GM23338 (cell line): ENCODE measurements at regions not wholly inside any gene's neighbourhood (a gene's known extent, or its start where the extent isn't known, plus 50 kb on each side); places are given as distances from the start of the nearest gene placed in this dataset.

Experiments
- ATAC-seq: fragments of 200-7000 bp; cut with Tn5 transposase; 3 replicates; pipeline ENCODE4 v1.9.1; 2020
- DNase-seq: peaks from one replicate; pipeline ENCODE4 v3.0.0-alpha.2; 2015; ENCODE audit warnings: low spot score
- H2AFZ ChIP-seq: fragments of 200-600 bp; sonication (generic); 2 replicates; pipeline ENCODE4 v1.8.0; 2016; ENCODE audit warnings: antibody characterized with exemption, mild to moderate bottlenecking, moderate library complexity
- H3F3A ChIP-seq: fragments of 200-600 bp; sonication (generic); replicated peaks from 2 replicates; pipeline ENCODE4 v1.8.0; 2017; ENCODE audit warnings: antibody characterized with exemption, mixed run types, low read depth
- H3K27ac ChIP-seq: fragments of 200-600 bp; sonication (generic); 2 replicates; pipeline ENCODE4 v1.6.1; 2016; ENCODE audit warnings: low read depth
- H3K27me3 ChIP-seq: fragments of 200-600 bp; sonication (generic); 2 replicates; pipeline ENCODE4 v1.8.0; 2016; ENCODE audit warnings: mild to moderate bottlenecking, mixed run types, moderate library complexity; ENCODE audit not compliant: insufficient read depth
- H3K36me3 ChIP-seq: fragments of 200-600 bp; sonication (generic); 2 replicates; pipeline ENCODE4 v1.8.0; 2016; ENCODE audit warnings: mild to moderate bottlenecking; ENCODE audit not compliant: insufficient read depth
- H3K4me1 ChIP-seq: fragments of 200-600 bp; sonication (generic); 2 replicates; pipeline ENCODE4 v1.8.0; 2016; ENCODE audit warnings: mild to moderate bottlenecking, moderate library complexity; ENCODE audit not compliant: insufficient read depth
- H3K4me2 ChIP-seq: fragments of 200-600 bp; sonication (generic); 2 replicates; pipeline ENCODE4 v1.7.1; 2017; ENCODE audit warnings: mixed run types
- H3K4me3 ChIP-seq: fragments of 200-600 bp; sonication (generic); 2 replicates; pipeline ENCODE4 v1.6.1; 2016; ENCODE audit warnings: mixed run types
- H3K79me2 ChIP-seq: fragments of 200-600 bp; sonication (generic); replicated peaks from 2 replicates; pipeline ENCODE4 v1.8.0; 2017; ENCODE audit warnings: mild to moderate bottlenecking; ENCODE audit not compliant: insufficient read depth
- H3K9me2 ChIP-seq: fragments of 200-600 bp; sonication (generic); 2 replicates; pipeline ENCODE4 v1.8.0; 2017; ENCODE audit not compliant: insufficient read depth
- H4K20me1 ChIP-seq: fragments of 200-600 bp; sonication (generic); replicated peaks from 2 replicates; pipeline ENCODE4 v1.8.0; 2017; ENCODE audit warnings: mild to moderate bottlenecking; ENCODE audit not compliant: insufficient read depth
- H3K27ac Mint-ChIP-seq: 2 replicates; pipeline ENCODE4 v1.8.0; 2020; ENCODE audit warnings: inconsistent platforms, mild to moderate bottlenecking, moderate library complexity, mixed read lengths
- H3K27me3 Mint-ChIP-seq: 3 replicates; pipeline ENCODE4 v1.8.0; 2022; ENCODE audit warnings: low read depth, mild to moderate bottlenecking, moderate library complexity, mixed read lengths, inconsistent platforms; ENCODE audit not compliant: insufficient read depth, poor library complexity
- H3K36me3 Mint-ChIP-seq: 3 replicates; pipeline ENCODE4 v1.8.0; 2021; ENCODE audit warnings: low read depth, mild to moderate bottlenecking, inconsistent platforms, moderate library complexity, mixed read lengths
- H3K4me1 Mint-ChIP-seq: 3 replicates; pipeline ENCODE4 v1.8.0; 2020; ENCODE audit warnings: mild to moderate bottlenecking, inconsistent platforms, mixed read lengths
- H3K4me3 Mint-ChIP-seq: 3 replicates; pipeline ENCODE4 v1.8.0; 2021; ENCODE audit warnings: moderate library complexity, mild to moderate bottlenecking, inconsistent platforms, mixed read lengths
- H3K9me3 Mint-ChIP-seq: 3 replicates; pipeline ENCODE4 v1.8.0; 2020; ENCODE audit warnings: moderate library complexity, mild to moderate bottlenecking, inconsistent platforms, mixed read lengths
- CREB1 ChIP-seq: fragments of 250-450 bp; sonication (Bioruptor Pico); IDR thresholded peaks from 2 replicates; pipeline ENCODE4 v1.5.0; 2020; ENCODE audit warnings: low read depth, mild to moderate bottlenecking, moderate library complexity
- CTCF ChIP-seq, 2 experiments: fragments of 200-600 bp in 1 of 2; sonication (generic) in 1 of 2; conservative IDR thresholded peaks; 2 replicates each; pipeline versions ENCODE4 v1.5.1 to v1.6.1; 2016 to 2017; ENCODE audit warnings: antibody characterized with exemption in 2 of 2, low read depth in 2 of 2, mild to moderate bottlenecking in 2 of 2, moderate library complexity in 1 of 2
- ETS1 ChIP-seq: IDR thresholded peaks from 2 replicates; pipeline ENCODE4 v1.6.1; 2016; ENCODE audit warnings: antibody characterized with exemption
- EZH2 ChIP-seq: fragments of 200-600 bp; sonication (generic); IDR thresholded peaks from one replicate; pipeline ENCODE4 v1.8.0; 2017; ENCODE audit warnings: antibody characterized with exemption, mild to moderate bottlenecking, low read depth; ENCODE audit not compliant: unreplicated experiment
- EZH2phosphoT487 ChIP-seq: fragments of 200-600 bp; sonication (generic); IDR thresholded peaks from one replicate; pipeline ENCODE4 v1.8.1; 2018; ENCODE audit warnings: antibody characterized with exemption; ENCODE audit not compliant: unreplicated experiment
- JUNB ChIP-seq: IDR thresholded peaks from one replicate; pipeline ENCODE4 v1.6.1; 2016; ENCODE audit warnings: antibody characterized with exemption; ENCODE audit not compliant: unreplicated experiment
- NANOG ChIP-seq: IDR thresholded peaks from 2 replicates; pipeline ENCODE4 v1.6.1; 2016; ENCODE audit warnings: antibody characterized with exemption, borderline replicate concordance
- POLR2AphosphoS5 ChIP-seq: IDR thresholded peaks from 2 replicates; pipeline ENCODE4 v1.6.1; 2016; ENCODE audit warnings: antibody characterized with exemption, low read depth
- REST ChIP-seq: IDR thresholded peaks from one replicate; pipeline ENCODE4 v1.6.1; 2018; ENCODE audit warnings: antibody characterized with exemption; ENCODE audit not compliant: unreplicated experiment
- STAT1 ChIP-seq: IDR thresholded peaks from one replicate; pipeline ENCODE4 v1.6.1; 2016; ENCODE audit warnings: antibody characterized with exemption; ENCODE audit not compliant: unreplicated experiment
- ZNF114 ChIP-seq: fragments of 250-450 bp; sonication (Bioruptor Pico); IDR thresholded peaks from 2 replicates; pipeline ENCODE4 v1.5.0; 2020; ENCODE audit warnings: mild to moderate bottlenecking, moderate library complexity
- ZNF331 ChIP-seq: fragments of 250-450 bp; sonication (Bioruptor Pico); IDR thresholded peaks from 2 replicates; pipeline ENCODE4 v1.5.0; 2020; ENCODE audit warnings: low read depth, mild to moderate bottlenecking, moderate library complexity
- ZNF462 ChIP-seq: fragments of 250-450 bp; sonication (Bioruptor Pico); IDR thresholded peaks from 2 replicates; pipeline ENCODE4 v1.5.0; 2020; ENCODE audit warnings: mild to moderate bottlenecking, moderate library complexity

- ATAC-seq (no peak), DNase-seq (no peak)
- Mint-ChIP-seq H3K4me1 (no peaks in the 10 kb centered on the region; the same call in 2 of the 3 replicates), H3K4me3 (no peak overlapping the region), H3K9me3 (peaks cover 11% of the 10 kb centered on the region), H3K36me3 (peaks cover 3% of the 10 kb centered on the region; the same call in 1 of the 3 replicates), H3K27me3 (peaks cover 5% of the 10 kb centered on the region), H3K27ac (no peak overlapping the region)
- Histone ChIP-seq H3K27ac (no peak overlapping the region), H3K36me3 (no peaks in the 10 kb centered on the region; the same call in 1 of the 2 replicates), H3K4me3 (no peak overlapping the region), H3K4me1 (no peaks in the 10 kb centered on the region), H4K20me1 (no peaks in the 10 kb centered on the region), H3K4me2 (no peak overlapping the region), H3K9me2 (no peaks in the 10 kb centered on the region), H3F3A (no peaks in the 10 kb centered on the region), H3K79me2 (no peaks in the 10 kb centered on the region), H2AFZ (no peak overlapping the region), H3K27me3 (no peaks in the 10 kb centered on the region)
- TF ChIP-seq EZH2phosphoT487 (no peak), ZNF114 (CRISPR knock-in tag) (no peak), EZH2 (no peak), JUNB (no peak), POLR2AphosphoS5 (no peak), CREB1 (CRISPR knock-in tag) (no peak), REST (no peak), NANOG (no peak), STAT1 (no peak), ETS1 (no peak), CTCF (conservative IDR thresholded peaks at IDR 0.05; ENCODE audit: low read depth in 2 of 2) (no peak), ZNF331 (CRISPR knock-in tag) (no peak), ZNF462 (no peak)
Measured at GRCh38 chr15:99492716-99493115, 73.1 kb upstream of the MEF2A start.
